HG03039 (cell line): ENCODE measurements at regions not wholly inside any gene's neighbourhood (a gene's known extent, or its start where the extent isn't known, plus 50 kb on each side); places are given as distances from the start of the nearest gene placed in this dataset.

Source experiments
- ATAC-seq: cut with Tn5 transposase; IDR thresholded peaks from one replicate; pipeline ENCODE4 v1.9.1; 2021; ENCODE audit warnings: mild to moderate bottlenecking, moderate library complexity; ENCODE audit not compliant: unreplicated experiment

GRCh38 chr15:31272558-31273257 is 53.9 kb upstream of the KLF13 start:
- no peak for ATAC-seq

- ATAC-seq = no peak
Measured at GRCh38 chr15:31273258-31273941, 53.2 kb upstream of the KLF13 start.

DNA sequence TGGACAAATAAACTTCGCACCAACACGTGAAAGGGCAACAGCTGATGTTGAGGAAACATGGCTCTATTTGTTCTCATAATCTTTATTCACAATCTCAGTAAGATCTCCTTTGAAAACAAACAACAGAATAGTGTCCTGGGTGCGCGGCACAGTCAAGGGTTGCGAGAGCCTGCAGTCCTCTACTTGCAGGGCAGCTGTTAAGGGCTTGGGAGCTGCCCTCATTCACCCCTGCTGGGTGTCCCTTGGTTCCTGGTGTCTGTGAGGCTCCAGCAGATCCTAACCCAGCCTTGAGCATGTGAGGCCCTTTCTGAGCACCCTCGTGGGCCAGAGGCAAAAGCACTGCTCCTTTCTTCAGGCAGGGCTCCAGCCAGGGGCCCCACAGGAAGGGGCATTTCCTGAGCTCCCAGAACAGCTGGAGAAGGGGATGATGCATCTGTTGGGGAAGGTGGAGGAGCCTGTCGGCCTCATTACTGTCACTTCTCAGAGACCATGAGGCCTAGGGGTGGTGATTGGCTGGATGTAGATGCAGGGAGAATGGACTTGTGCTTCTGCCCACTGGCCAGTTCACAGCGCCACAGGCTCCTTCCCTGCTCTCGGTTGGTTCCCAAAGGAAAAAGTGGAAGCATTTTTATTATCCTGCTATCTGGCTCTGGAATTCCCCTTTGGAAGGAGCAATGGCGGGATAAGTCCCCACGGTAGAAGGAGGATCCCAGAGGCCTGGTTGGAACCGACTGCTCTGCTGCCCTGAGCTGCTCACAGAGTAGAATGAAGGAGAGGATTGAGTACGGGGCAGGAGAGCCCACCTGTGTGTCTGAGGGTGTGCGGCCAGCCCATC is 51.9 kb upstream of the KLF13 start:
- no peak for ATAC-seq

GRCh38 chr15:31275331-31276262 is 51.0 kb upstream of the KLF13 start:
- no peak for ATAC-seq

DNA sequence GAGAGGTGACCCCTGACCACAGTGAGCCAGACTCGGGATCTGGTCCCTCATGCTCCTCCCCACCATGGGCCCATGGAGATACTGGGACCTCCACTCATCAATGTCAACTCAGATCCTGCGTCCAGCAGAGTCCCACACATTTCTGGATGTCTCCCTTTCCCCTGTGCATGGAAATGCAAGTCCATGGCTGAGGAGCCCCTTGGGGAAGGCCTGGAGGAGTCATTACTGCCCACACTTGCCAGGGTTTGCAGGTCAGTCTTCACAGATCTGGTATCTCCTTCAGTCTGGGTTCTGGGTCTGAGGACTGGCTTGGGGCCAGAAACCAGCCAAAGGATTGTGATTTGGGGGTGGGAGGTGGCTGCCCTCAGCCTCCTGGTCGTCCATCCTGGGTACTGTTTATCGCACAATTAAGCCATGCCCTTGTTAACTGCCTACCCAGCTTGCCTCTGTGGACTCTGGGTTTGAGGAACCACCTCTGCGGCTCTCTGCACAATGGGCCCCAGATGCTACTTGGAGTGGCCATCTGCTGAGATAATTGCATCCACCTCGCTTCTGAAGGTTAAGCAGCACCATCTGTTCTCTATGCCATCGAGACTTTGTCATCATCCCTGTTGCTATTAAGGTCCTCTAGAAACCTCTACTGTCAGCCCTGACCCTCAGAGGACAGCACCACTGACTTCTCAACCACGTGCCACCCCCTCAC is 49.9 kb upstream of the KLF13 start:
- no peak for ATAC-seq
